ENCODE measurements at regions not wholly inside any gene's neighbourhood (a gene's known extent, or its start where the extent isn't known, plus 50 kb on each side); places are given as distances from the start of the nearest gene placed in this dataset.
"Not testable (repeated sequence)": the region's sequence is repeated elsewhere in the genome, so short reads cannot be mapped to it uniquely, and the experiment has no call there.

- H3K4me1 ChIP-seq; H3K4me3 ChIP-seq; POLR2A ChIA-PET; DNase-seq (ENCODE audit: low read depth in 1 of 2, low spot score in 1 of 2); H3K27ac ChIP-seq; H3K9me3 ChIP-seq; H3K4me2 ChIP-seq; CTCF ChIA-PET: not testable (repeated sequence)
- 0% methylated on average over 2 of the region's 6 CpGs for WGBS (ENCODE audit: missing lambda C conversion rate)
- TF ChIP-seq CTCF (IDR thresholded peaks at IDR 0.05) (peak; percentile 24; the same call in 2 of the 3 replicates), SMC3 (IDR thresholded peaks at IDR 0.05) (peak; percentile 42; the same call in 2 of the 3 replicates), RAD21 (conservative IDR thresholded peaks at IDR 0.05 in 1 of 2, IDR thresholded peaks at IDR 0.05 in 1 of 2) (peak; percentile 30 to 54; a peak in 3 of 5 replicates)
- ATAC-seq (peak; percentile 97 to 100), FAIRE-seq (peak; percentile 100)
Measured at GRCh38 chr15:31650055-31650701, 323.5 kb downstream of the KLF13 start.

GRCh38 chr15:31656915-31657314 lies 330.3 kb downstream of the KLF13 start:
- H3K4me1 ChIP-seq; H3K4me2 ChIP-seq; H3K9me3 ChIP-seq; H3K4me3 ChIP-seq; H3K27ac ChIP-seq; FAIRE-seq; ATAC-seq; POLR2A ChIA-PET; DNase-seq (ENCODE audit: low read depth in 1 of 2, low spot score in 1 of 2): not testable (repeated sequence)
- CTCF ChIA-PET = interaction anchor here (0.7 kb wide), 1 partner anchor 211 kb away, joined by 3 read pairs; no protein-coding TSS in a partner anchor
- 80% methylated on average over 8 of the region's 8 CpGs for WGBS (ENCODE audit: missing lambda C conversion rate)

- FAIRE-seq (no peak), DNase-seq (ENCODE audit: low read depth in 1 of 2, low spot score in 1 of 2) (no peak), ATAC-seq (no peak)
- WGBS (ENCODE audit: missing lambda C conversion rate) = 58% methylated on average over 4 of the region's 4 CpGs
- Histone ChIP-seq H3K9me3 (no peaks in the 10 kb centered on the region), H3K4me1 (no peaks in the 10 kb centered on the region), H3K4me3 (no peak overlapping the region), H3K4me2 (no peak overlapping the region), H3K27ac (no peak overlapping the region)
- TF ChIP-seq SREBF2 (IDR thresholded peaks at IDR 0.05) = no peak
- TF ChIP-seq HOXB13 (CRISPR knock-in tag; IDR thresholded peaks at IDR 0.05; ENCODE audit: low read depth) = no peak
- TF ChIP-seq MYC (IDR thresholded peaks at IDR 0.05; ENCODE audit: borderline replicate concordance, low read length) = no peak
- no peak for TF ChIP-seq CBX8 (IDR thresholded peaks at IDR 0.05)
- no peak for TF ChIP-seq REST (IDR thresholded peaks at IDR 0.05)
- no peak for TF ChIP-seq GATA3 (IDR thresholded peaks at IDR 0.05; ENCODE audit: borderline replicate concordance)
- no peak for TF ChIP-seq PHF8 (IDR thresholded peaks at IDR 0.05; ENCODE audit: borderline replicate concordance, low read depth)
- TF ChIP-seq NPAS2 (CRISPR knock-in tag; IDR thresholded peaks at IDR 0.05; ENCODE audit: borderline replicate concordance) = no peak
- TF ChIP-seq MAX (IDR thresholded peaks at IDR 0.05) = no peak
- no peak for TF ChIP-seq MAZ (IDR thresholded peaks at IDR 0.05; ENCODE audit: borderline replicate concordance, low read depth, low read length)
- TF ChIP-seq ATOH8 (CRISPR knock-in tag; IDR thresholded peaks at IDR 0.05; ENCODE audit: low read depth) = no peak
- TF ChIP-seq ZSCAN20 (CRISPR knock-in tag; IDR thresholded peaks at IDR 0.05) = no peak
- no peak for TF ChIP-seq KDM5A (IDR thresholded peaks at IDR 0.05)
- TF ChIP-seq EHMT2 (IDR thresholded peaks at IDR 0.05; ENCODE audit: low read depth) = no peak
- no peak for TF ChIP-seq USF2 (IDR thresholded peaks at IDR 0.05)
- no peak for TF ChIP-seq FOSB (CRISPR knock-in tag; IDR thresholded peaks at IDR 0.05)
- TF ChIP-seq FOXS1 (CRISPR knock-in tag; IDR thresholded peaks at IDR 0.05) = no peak
- no peak for TF ChIP-seq POLR2AphosphoS2 (conservative IDR thresholded peaks at IDR 0.05; ENCODE audit: low read length)
- TF ChIP-seq JUNB (IDR thresholded peaks at IDR 0.05) = no peak
- ChIA-PET CTCF (no interaction called here), POLR2A (no interaction called here)
Measured at GRCh38 chr15:31660816-31661215, 334.2 kb downstream of the KLF13 start.

- not testable (repeated sequence) for ATAC-seq
Measured at GRCh38 chr15:31665732-31666131, 339.1 kb downstream of the KLF13 start.

More at GRCh38 chr15:31665732-31666131, 339.1 kb downstream of the KLF13 start:
- CTCF ChIA-PET; POLR2A ChIA-PET; H3K9me3 ChIP-seq; H3K4me1 ChIP-seq; H3K4me3 ChIP-seq; DNase-seq (ENCODE audit: low read depth in 1 of 2, low spot score in 1 of 2); H3K4me2 ChIP-seq; H3K27ac ChIP-seq: not testable (repeated sequence)
- FAIRE-seq = peak; percentile 74
- WGBS (ENCODE audit: missing lambda C conversion rate) = 67% methylated on average over 8 of the region's 8 CpGs

All from A549 (cell line).